ENCODE measurements at regions not wholly inside any gene's neighbourhood (a gene's known extent, or its start where the extent isn't known, plus 50 kb on each side); places are given as distances from the start of the nearest gene placed in this dataset.

- TF ChIP-seq, protein P1, sequence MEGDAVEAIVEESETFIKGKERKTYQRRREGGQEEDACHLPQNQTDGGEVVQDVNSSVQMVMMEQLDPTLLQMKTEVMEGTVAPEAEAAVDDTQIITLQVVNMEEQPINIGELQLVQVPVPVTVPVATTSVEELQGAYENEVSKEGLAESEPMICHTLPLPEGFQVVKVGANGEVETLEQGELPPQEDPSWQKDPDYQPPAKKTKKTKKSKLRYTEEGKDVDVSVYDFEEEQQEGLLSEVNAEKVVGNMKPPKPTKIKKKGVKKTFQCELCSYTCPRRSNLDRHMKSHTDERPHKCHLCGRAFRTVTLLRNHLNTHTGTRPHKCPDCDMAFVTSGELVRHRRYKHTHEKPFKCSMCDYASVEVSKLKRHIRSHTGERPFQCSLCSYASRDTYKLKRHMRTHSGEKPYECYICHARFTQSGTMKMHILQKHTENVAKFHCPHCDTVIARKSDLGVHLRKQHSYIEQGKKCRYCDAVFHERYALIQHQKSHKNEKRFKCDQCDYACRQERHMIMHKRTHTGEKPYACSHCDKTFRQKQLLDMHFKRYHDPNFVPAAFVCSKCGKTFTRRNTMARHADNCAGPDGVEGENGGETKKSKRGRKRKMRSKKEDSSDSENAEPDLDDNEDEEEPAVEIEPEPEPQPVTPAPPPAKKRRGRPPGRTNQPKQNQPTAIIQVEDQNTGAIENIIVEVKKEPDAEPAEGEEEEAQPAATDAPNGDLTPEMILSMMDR (IDR thresholded peaks at IDR 0.05 in 2 of 3, conservative IDR thresholded peaks at IDR 0.05 in 1 of 3; ENCODE audit: insufficient read depth in 2 of 3, low read depth in 1 of 3, low read length in 3 of 3): no peak
- TF ChIP-seq TARDBP (IDR thresholded peaks at IDR 0.05) (no peak), NFIX (CRISPR knock-in tag; IDR thresholded peaks at IDR 0.05; ENCODE audit: low read depth) (no peak), SETDB1 (IDR thresholded peaks at IDR 0.05; ENCODE audit: low read length) (no peak)
- TF ChIP-seq, protein P2, sequence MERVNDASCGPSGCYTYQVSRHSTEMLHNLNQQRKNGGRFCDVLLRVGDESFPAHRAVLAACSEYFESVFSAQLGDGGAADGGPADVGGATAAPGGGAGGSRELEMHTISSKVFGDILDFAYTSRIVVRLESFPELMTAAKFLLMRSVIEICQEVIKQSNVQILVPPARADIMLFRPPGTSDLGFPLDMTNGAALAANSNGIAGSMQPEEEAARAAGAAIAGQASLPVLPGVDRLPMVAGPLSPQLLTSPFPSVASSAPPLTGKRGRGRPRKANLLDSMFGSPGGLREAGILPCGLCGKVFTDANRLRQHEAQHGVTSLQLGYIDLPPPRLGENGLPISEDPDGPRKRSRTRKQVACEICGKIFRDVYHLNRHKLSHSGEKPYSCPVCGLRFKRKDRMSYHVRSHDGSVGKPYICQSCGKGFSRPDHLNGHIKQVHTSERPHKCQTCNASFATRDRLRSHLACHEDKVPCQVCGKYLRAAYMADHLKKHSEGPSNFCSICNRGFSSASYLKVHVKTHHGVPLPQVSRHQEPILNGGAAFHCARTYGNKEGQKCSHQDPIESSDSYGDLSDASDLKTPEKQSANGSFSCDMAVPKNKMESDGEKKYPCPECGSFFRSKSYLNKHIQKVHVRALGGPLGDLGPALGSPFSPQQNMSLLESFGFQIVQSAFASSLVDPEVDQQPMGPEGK (CRISPR knock-in tag; IDR thresholded peaks at IDR 0.05; ENCODE audit: borderline replicate concordance): no peak
These were observed 283.1 kb upstream of the POU3F1 start for GRCh38 chr1:38329644-38330043.

Measured in K562 (cell line).